NCI-H146 (cell line): ENCODE measurements at regions not wholly inside any gene's neighbourhood (a gene's known extent, or its start where the extent isn't known, plus 50 kb on each side); places are given as distances from the start of the nearest gene placed in this dataset.

Experiments
- DNase-seq: peaks from one replicate; lab custom pipeline; 2025; lab: John Stamatoyannopoulos, UW

DNA sequence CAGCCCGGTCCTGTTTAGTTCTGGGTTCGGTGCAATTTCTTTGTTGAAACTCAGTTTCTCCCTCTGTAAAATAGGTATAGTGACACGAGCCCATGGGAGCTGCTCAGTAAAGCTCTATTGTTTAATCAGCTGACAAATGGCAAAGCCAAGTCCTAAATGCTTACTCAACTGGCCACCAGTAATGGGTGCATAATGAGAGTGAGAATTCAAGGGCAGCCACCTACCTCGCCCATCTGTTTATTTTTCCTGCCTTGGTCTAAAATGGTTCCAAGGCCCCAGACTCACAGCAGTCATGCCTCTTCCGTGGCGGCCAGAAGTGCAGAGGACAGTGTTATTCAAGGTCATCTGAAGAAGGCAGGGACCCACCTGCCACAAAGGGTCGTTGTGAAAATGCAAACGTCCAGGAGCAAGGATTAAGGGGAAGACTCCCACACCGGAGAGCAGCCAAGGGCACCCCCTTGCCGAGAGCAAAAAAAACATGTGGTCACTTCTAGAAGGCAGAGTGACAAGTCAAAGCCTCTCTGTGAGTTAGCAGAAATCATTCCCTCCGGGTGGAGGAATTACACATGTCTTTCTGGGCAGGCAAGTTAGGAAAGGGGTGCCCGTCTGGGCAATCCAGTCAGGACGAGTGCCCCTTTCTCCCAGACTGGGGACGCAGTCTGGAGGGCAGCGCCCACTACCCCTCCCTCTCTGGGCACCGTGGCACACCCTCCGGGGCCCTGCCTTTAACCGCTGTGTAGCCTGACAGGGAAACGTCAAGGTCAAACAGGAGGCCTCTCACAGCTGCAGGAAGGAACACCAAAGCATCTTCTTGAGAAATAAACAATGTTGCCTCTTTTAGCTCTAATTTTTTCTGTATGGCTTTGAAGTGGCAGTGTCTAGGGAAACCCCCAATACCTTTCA, 186.2 kb downstream of the FOXO1 start:
- no peak for DNase-seq

DNA sequence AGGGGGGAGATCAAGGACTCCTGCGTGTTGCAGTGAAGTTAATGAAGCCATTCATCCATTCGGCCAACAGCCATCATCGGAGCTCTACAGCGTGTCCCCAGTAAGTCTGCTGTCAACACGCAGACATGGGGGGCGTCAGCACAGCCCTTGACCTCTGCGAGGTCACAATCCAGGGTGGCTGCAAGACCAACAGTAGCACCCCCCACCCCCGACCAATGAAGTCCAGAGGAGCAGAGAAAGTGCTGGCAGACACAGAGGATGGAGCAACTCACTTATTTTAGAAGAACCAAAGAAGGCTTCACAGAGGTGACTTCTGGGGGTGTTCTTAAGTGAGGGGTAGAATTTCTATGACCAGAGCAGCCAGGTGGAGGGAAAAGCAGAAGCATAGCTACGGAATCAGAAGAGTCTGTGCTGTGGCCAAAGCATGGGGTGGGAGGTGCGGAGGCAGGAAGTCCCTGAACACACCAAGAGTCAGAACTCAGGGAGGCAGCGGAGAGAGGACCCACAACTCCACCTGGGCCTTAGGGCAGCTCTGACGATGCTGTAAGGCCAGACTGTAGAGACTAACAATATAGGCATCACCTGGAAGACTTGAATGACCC, 185.4 kb downstream of the FOXO1 start:
- DNase-seq: no peak

DNA sequence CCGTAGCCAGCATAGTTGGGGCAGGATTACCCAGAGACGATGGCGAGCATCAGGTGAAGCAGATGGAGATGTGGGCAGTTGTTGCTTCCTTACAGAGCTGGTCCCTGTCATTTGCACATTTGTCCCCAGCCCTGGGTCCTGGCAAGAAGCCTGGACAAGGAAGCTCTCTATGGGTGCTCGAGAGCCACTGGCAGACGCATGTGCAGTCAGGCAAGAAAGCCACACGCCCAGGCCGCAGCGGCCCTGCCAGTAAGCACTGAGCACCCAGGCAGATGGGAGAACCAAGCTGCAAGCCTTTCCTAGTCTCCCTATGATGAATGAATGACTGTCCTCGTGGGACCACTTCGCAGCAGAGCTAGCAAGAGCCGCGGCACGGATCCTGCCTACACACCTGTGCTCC, 182.8 kb downstream of the FOXO1 start:
- no peak for DNase-seq

DNA sequence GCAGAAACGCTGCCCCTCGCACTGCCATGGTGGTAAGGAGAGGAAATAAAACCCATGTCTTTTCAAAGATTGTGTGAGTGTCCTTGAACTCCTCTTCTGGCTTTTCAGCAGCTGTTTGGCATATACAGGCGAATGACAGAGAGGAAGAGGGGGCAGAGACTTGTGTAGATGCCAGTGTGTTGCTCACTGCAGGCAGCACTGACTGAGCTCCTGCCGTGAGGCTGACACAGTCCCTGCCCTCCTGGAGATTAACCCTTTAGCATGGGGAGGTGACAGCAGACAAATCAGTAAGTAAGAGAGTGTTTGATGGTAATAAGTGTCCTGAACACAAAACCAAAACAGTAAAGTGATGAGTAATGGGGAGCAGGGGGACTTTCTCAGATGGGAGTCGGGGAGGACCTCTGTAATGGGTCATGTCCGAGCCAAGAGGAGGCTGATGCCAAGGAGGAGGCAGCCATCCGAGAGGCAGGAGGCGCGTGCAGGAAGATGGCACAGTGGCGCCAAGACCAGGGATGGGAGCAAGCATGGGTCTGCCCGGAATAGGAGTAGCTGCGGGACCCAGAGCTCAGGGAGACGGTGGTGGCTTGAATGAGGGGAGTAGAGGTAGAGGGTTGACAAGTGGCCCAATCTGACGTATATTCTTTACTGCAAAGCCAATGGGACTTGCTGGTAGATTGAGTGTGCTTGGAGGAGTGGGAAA, 182.2 kb downstream of the FOXO1 start:
- DNase-seq: no peak

DNA sequence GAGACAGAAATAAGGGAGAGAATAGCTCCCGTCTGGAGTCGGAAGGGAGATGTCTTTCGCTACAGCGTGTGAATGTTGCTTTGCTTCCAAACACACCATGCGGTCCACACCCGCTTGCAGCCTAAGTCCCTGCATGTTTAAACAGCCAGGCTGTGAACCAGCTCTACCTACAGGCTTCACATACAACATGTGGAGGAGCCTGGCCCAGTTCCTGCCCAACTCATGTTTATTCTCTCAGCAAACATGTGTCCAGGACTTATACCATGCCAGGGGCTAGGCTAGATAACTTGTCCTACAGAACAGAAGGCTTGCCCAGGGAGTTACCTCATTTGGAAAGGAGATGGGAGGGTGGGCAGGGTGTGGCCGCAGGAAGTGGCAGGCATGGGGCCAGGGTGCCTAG, 181.5 kb downstream of the FOXO1 start:
- no peak for DNase-seq

DNA sequence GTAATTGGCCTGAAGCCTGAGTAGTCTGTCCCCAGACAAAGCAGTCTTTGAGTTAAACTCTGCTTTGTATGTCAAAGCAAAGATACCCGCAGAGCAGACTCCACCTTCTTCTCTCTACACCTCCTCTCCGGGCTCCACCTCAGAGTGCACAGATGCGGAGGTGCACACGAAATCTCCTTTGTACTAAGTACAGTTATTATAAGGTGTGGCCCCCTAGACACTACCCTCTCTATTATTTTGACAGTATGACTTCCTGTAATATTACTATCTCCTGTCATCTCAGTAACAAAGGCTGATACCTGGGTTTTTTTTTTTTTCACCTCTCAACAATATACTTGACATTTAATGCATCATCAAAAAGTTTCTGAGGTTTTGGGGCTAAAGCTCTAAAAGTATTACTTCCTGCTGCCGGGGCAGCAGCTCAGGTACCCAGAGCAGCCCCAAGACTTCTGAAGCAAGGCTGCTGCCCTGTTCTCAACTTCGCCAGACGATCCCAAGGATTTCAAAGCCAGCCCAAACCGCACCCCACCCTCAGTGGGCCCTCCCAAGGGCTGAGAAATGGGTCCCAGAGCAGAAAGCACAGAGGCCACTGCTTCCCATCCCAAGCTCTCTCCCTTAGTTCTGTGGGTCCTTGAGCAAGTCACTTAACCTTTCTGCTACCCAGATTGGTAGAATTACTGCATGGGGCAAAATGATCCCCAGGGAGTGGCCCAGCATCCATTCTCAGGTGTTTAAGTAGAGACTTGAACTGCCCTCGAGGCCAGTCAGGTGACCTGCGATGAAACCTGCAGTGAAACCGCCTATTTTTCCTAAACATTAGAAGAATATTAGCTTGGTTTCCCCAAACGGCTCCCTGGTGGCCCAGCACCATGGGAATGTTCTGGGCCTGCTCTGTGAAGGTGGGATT, 180.6 kb downstream of the FOXO1 start:
- DNase-seq: no peak

DNA sequence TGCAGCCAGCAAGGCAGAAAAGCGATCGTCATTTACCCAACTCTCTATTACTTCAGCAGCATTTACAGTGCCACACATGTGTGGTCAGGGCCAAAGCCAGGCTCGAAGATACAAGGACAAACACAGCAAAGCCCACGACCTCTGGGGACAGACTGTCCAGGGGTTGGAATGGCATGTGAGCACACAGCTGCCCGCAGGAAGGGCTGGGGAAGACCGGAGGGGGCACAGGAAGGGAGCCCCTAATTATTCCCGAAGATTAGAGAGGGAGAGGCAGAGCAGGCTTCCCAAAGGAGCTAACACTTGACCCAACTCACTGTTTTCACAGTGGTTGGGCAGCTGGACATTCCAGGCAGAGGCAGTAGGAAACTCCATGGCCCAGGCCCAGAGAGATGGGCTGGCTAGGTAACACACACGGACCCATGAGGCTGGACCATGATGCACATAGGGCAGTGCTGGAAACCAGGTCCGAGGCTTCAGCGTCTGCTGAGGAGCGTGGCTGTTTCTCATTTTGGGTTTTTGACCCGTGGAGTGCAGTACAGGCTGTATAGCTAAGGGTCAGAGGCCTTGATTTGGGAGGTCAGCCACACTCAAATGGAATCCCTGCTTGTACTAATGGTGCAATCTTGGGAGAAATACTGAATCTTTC, 179.8 kb downstream of the FOXO1 start:
- DNase-seq: no peak

DNA sequence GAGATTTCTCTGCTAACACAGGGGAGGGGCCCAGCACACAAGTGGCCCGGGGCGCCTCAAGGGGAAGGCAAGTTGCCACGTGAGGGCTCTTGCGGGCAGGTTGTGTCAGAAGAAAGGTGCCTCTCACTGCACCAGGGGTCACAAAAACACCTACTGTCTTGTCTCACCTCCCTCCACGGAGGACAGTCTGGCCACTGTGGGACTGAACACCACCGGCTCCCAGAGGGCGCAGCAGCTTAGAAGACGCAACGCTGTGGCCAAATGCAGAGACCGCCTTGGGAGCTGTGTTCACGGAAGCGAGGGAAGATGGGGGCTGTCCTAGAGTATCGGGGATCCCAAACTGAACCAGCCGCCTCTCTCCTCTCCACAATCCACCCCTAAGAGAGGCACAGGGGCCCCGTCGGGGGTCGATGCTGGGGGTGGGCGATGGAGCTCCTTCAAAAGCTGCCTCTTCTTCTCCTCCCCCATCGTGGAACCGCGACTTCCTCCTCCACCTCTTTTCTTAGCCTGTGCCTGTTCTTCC, 177.5 kb downstream of the FOXO1 start:
- no peak for DNase-seq

DNA sequence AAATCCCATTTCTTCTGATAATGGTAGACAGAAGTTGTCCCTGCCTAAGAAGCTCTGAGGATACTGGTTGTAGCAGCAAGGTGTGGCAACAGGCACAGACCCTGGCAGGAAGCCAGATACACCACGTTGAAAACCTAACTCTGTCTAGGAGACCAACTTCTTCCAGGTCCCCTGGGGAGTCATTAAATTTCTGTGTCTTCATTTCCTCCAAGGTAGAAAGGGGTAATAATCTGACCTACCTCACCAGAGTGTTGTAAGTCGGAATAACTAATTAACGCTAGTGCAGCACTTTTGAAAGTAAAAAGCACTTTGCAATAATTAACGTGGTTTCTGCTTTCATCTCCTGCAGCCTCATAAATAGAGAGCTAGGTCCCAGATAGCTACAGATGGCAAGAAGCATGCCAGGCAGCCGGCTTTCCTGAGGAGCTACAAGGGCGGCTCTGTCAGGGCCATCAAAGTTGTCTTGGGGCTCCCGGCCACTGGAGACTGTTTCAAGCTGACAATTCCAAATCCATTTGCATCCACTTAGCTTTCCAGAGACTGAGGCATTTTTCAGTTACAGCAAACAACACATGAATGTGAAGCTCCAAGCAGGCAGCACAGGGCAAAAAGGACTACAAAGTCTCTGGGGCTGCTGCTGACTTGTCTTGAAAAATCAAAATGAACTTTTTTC, 176.2 kb downstream of the FOXO1 start:
- no peak for DNase-seq

DNA sequence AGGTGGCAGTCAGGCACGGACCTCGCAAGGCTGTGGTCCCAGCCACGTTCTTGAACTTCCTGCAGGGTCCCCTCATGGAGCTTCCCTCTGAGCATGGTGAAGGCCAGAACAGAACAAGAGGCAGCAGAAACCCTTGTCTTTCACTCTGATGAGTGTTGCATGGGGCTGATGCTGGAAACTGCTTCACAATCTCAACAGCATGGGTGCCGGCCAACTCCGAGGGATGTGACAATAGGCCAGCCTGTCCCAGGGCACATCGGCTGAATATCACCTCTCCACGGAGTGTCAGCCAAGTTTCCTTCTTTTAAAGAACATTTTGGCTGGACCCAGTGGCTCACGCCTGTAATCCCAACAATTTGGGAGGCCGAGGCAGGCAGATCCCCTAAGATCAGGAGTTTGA, 173.9 kb downstream of the FOXO1 start:
- no peak for DNase-seq

DNA sequence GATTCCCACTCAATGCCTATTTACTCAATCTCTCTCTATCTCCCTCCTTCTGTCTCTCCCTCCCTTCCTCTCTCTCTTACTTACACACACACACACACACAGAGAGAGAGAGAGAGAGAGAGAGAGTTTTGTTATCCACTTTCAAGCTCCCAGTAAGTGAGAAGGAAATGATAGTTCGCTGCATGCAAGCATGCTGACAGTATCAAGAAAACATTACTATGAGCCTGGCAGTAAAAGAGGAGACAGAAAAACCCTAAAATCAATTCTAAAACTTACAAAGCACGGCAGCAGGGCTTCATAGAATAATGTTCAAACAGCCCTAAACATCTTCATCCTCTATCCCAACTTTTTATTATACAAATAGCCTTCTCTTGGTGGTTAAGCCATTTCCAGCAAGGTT, 171.9 kb downstream of the FOXO1 start:
- DNase-seq: no peak

DNA sequence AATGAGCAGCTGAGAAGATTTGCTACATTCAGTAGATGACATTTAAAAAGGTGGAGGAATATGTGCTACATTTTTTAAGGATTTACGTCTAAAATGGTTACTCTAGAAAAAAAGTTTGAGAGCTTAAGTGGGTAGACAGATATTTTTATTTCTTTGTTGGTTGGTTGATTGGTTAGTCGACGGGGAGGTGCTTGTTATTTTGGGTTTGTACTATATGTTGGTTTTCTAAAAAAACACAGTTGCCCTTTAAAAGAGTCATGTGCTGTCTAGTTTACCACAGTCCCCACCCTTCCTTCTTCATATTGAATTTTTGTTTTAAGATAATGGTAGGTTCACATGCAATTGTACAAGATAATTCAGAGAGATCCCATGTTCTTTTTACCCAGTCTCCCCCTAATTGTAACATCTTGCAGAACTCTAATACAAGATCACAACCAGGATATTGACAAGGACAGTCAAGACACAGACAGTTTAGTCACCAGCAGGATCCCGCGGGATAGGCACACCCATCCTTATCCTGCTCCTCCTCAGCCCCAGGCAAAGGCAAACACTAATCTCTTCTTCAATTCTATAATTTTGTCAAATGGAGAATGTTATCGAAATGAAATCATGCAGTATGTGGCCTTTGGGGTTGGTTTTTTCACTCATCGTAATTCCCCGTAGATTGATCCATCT, 171.4 kb downstream of the FOXO1 start:
- DNase-seq: no peak

DNA sequence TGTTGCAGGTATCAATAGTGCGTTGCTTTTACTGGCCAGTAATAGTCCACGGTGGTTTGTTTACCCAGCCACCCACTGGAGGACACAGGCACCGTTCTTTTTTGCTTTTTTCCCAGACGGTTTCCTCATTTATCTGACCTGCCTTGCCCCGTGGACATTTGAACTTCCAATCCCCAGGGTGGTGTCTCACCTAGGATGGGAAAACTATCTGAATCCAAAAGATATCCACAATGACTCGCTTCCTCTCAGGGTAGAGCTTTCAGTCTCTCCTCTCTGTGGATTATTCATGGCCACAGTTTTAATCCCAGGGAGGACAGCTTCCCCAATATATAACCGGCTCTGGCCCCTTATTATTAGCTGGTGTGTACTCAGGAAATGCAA, 170.8 kb downstream of the FOXO1 start:
- DNase-seq: no peak

DNA sequence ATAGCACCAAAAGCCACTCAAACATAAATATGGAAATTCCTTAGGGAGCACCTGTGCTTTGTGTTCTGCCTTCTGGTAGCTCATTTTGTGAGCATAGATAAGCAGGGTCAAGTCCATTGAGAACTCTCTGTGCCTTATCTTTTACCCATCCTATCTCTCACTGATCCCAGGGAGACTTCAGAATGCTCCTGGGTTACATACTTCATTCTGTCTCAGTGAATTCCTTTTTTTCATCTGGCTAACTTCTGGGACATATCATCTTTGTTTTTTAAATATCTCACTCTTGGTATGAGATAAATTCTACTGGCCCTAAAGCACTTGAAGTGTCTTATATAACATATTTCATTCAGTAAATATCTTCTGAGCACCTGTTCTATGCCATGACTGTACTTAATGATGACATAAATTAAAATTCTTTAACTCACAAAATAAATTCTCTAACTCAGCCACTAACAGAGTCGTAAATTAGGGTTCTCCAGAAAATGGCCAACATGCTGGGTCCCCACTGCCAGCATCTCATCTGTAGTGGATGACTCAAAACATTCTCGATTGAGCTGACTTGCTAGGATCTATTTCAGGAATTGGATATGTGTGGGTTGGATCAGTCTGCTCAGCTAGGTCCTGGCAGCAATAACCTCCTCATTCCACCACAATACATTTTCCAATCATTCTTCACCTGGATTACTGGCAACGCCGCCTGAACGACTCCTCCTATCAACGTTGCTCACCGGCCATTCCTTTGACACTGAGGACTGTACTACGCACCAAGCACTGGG, 170.2 kb downstream of the FOXO1 start:
- DNase-seq: no peak

DNA sequence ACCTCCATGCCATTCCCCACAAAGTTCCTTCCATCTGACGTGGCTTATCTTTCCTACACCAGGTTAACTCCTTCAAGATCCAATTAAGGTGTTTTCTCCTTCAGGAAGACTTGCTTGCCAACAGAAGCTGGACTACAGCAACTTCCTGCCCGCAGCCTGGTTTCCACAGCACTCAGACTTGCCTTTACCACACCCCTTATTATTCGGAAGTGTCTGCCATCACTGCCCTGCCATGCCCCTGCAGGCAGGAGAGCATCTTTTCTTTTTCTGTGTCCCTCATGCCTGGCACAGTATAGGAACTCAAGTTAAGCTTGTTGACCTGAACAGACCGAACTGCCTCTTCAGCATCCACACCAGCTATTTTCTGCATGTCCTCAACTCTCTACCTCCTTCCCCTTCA, 168.0 kb downstream of the FOXO1 start:
- no peak for DNase-seq

DNA sequence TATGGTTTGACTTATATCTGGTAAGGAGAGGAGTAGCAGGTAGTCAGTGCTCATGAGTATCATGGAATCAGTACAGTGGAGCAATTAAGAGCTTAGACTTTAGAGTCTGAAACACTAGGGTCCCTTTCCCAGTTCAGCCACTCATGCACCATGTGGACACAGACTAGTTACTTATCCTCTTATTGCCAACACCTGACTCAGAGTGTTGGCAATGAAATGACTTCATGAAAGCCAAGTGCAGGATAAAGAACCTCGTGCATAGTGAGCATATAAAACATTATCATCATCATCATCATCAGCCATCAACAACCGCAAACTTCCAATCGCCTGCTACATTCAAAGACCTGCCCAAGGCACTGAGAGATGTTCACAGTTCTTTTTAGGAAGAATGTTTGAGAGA, 164.2 kb downstream of the FOXO1 start:
- no peak for DNase-seq

DNA sequence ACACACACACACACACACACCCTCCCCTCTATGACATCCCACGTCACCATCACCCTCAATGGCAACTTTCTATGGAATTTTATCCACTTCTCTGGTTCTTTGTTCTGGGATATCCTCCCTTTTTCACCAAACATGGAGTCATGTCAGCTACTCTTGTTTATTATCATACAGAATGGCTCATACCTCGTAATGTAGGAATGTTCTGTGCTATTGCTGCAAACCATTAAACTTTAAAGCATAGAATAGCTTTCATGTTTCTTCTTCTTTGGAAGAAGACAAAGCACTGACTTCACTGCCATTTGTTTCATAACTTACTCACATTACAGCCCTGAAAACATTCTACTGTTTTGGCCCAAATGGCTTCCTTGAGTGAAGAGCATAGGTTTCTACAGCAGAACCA, 163.4 kb downstream of the FOXO1 start:
- no peak for DNase-seq

DNA sequence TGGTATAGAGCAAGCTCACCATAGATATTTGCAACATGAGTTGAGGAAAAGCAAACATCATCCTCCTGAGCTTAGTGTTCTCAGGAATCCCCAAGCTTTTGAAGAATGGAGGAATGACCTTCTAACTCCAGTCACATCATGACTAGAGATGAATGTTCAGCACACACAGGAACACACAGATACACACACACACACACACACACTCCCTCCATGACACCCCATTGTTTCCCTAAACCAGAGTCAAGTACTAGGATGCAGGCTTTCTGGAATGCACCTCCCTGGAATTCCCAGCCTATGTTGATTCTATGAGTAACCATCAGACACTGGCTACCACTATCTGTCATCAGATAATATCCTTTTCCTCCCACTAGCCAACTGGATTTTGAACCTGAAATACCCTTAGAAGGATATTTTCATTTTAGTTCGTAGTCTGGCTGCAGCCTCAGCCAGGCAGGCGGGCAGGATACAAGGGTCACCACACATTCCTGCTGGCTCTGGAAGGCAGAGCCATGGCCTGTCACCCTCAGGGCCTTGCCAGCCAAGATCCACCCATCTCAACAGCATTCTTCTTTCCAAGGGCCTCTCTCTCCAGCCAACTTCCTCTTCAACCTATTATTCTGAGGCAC, 162.4 kb downstream of the FOXO1 start:
- no peak for DNase-seq

DNA sequence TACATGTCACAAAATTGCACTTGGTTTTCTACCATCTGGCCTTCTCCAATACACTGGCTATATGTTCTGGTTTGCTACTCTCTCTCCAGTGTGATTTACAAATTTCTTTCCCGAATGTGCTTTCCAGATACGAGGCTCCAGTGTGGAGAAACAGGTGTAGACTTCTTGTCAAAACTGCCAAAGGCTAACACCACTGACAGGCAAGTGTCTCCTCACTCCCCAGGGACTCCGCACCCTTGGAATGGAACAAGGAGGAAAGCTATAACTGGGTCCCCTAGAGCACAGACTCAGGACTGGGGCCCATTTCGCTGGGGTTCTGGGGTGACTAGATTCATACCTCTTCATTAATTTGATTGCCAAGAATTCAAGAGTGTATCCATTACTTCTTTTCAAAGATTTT, 161.8 kb downstream of the FOXO1 start:
- no peak for DNase-seq
